H9 (cell line): ENCODE measurements at regions not wholly inside any gene's neighbourhood (a gene's known extent, or its start where the extent isn't known, plus 50 kb on each side); places are given as distances from the start of the nearest gene placed in this dataset.

Source experiments
- DNase-seq: peaks from one replicate; pipeline ENCODE4 v3.0.0-alpha.2; 2017
- H2AFZ ChIP-seq: one replicate; pipeline ENCODE4 v1.6.1; 2013; ENCODE audit warnings: mild to moderate bottlenecking, low read length, control low read depth, moderate library complexity
- H2AK5ac ChIP-seq: 2 replicates; pipeline ENCODE4 v1.6.1; 2013; ENCODE audit warnings: low read length, control low read depth, mixed read lengths; ENCODE audit not compliant: insufficient read length
- H2BK120ac ChIP-seq: one replicate; pipeline ENCODE4 v1.6.1; 2013; ENCODE audit warnings: low read depth, mild to moderate bottlenecking, low read length, control low read depth, inconsistent platforms; ENCODE audit not compliant: poor library complexity, severe bottlenecking
- H2BK12ac ChIP-seq: 2 replicates; pipeline ENCODE4 v1.6.1; 2013; ENCODE audit warnings: low read length, control low read depth, mixed read lengths, low read depth; ENCODE audit not compliant: insufficient read length
- H2BK15ac ChIP-seq: 2 replicates; pipeline ENCODE4 v1.6.1; 2013; ENCODE audit warnings: low read depth, low read length, control low read depth
- H2BK20ac ChIP-seq: one replicate; pipeline ENCODE4 v1.6.1; 2013; ENCODE audit warnings: low read depth, mild to moderate bottlenecking, low read length, control low read depth, inconsistent platforms; ENCODE audit not compliant: poor library complexity, severe bottlenecking
- H2BK5ac ChIP-seq: 2 replicates; pipeline ENCODE4 v1.6.1; 2013; ENCODE audit warnings: low read length, control low read depth, mixed read lengths; ENCODE audit not compliant: insufficient read length
- H3K14ac ChIP-seq: 2 replicates; pipeline ENCODE4 v1.6.1; 2013; ENCODE audit warnings: low read length, control low read depth; ENCODE audit not compliant: insufficient read depth
- H3K18ac ChIP-seq: 2 replicates; pipeline ENCODE4 v1.6.1; 2013; ENCODE audit warnings: low read depth, mild to moderate bottlenecking, mixed read lengths, low read length, control low read depth; ENCODE audit not compliant: insufficient read length
- H3K23ac ChIP-seq: 2 replicates; pipeline ENCODE4 v1.6.1; 2013; ENCODE audit warnings: low read length, control low read depth, mixed read lengths, low read depth; ENCODE audit not compliant: insufficient read length
- H3K23me2 ChIP-seq: 2 replicates; pipeline ENCODE4 v1.6.1; 2013; ENCODE audit warnings: low read depth, mild to moderate bottlenecking, mixed read lengths, low read length, control low read depth; ENCODE audit not compliant: insufficient read length, poor library complexity, severe bottlenecking
- H3K27ac ChIP-seq: 2 replicates; pipeline ENCODE4 v1.5.1; 2013; ENCODE audit warnings: low read length, control low read depth, mixed read lengths, low read depth; ENCODE audit not compliant: insufficient read length
- H3K27me3 ChIP-seq: 2 replicates; pipeline ENCODE4 v1.6.1; 2013; ENCODE audit warnings: low read length, control low read depth, inconsistent platforms; ENCODE audit not compliant: insufficient read depth
- H3K4ac ChIP-seq: 2 replicates; pipeline ENCODE4 v1.6.1; 2013; ENCODE audit warnings: low read depth, mild to moderate bottlenecking, control low read depth, inconsistent platforms, low read length, moderate library complexity
- H3K4me1 ChIP-seq: 2 replicates; pipeline ENCODE4 v1.6.1; 2013; ENCODE audit warnings: low read length, control low read depth, inconsistent platforms; ENCODE audit not compliant: insufficient read depth
- H3K4me2 ChIP-seq: 2 replicates; pipeline ENCODE4 v1.6.1; 2013; ENCODE audit warnings: low read length, control low read depth, mixed read lengths; ENCODE audit not compliant: insufficient read length, insufficient read depth
- H3K56ac ChIP-seq: 2 replicates; pipeline ENCODE4 v1.6.1; 2013; ENCODE audit warnings: low read depth, mild to moderate bottlenecking, mixed read lengths, low read length, control low read depth; ENCODE audit not compliant: insufficient read length
- H3K79me1 ChIP-seq: 2 replicates; pipeline ENCODE4 v1.6.1; 2013; ENCODE audit warnings: low read depth, mild to moderate bottlenecking, moderate library complexity, low read length, control low read depth, inconsistent platforms; ENCODE audit not compliant: insufficient read depth, poor library complexity, severe bottlenecking
- H3K79me2 ChIP-seq: 2 replicates; pipeline ENCODE4 v1.6.1; 2013; ENCODE audit warnings: low read length, control low read depth, inconsistent platforms; ENCODE audit not compliant: insufficient read depth
- H3K9ac ChIP-seq: 2 replicates; pipeline ENCODE4 v1.6.1; 2013; ENCODE audit warnings: low read length, control low read depth, mixed read lengths; ENCODE audit not compliant: insufficient read length; ENCODE audit errors: extremely low read depth
- H3K9me3 ChIP-seq: one replicate; pipeline ENCODE4 v1.6.1; 2013; ENCODE audit warnings: low read depth, low read length, inconsistent platforms; ENCODE audit not compliant: control insufficient read depth
- H3T11ph ChIP-seq: one replicate; pipeline ENCODE4 v1.6.1; 2013; ENCODE audit warnings: mild to moderate bottlenecking, low read length, control low read depth, inconsistent platforms
- H4K20me1 ChIP-seq: one replicate; pipeline ENCODE4 v1.6.1; 2013; ENCODE audit not compliant: control insufficient read depth, insufficient read length, insufficient read depth
- H4K5ac ChIP-seq: 2 replicates; pipeline ENCODE4 v1.6.1; 2013; ENCODE audit warnings: low read depth, mild to moderate bottlenecking, mixed read lengths, low read length, control low read depth; ENCODE audit not compliant: insufficient read length
- H4K8ac ChIP-seq: replicated peaks from 2 replicates; pipeline ENCODE4 v1.6.1; 2013; ENCODE audit warnings: low read length, control low read depth, mixed read lengths, low read depth; ENCODE audit not compliant: insufficient read length
- H4K91ac ChIP-seq: 2 replicates; pipeline ENCODE4 v1.6.1; 2013; ENCODE audit warnings: low read depth, mild to moderate bottlenecking, moderate library complexity, mixed read lengths, low read length, control low read depth; ENCODE audit not compliant: insufficient read length
- H3K27ac Mint-ChIP-seq, 3 experiments: 2 replicates in 2 of 3; 3 replicates in 1 of 3; pipeline ENCODE4 v1.8.0; 2020 to 2021; ENCODE audit warnings: mixed read lengths in 3 of 3, mild to moderate bottlenecking in 1 of 3, moderate library complexity in 1 of 3
- H3K27me3 Mint-ChIP-seq: 2 replicates; pipeline ENCODE4 v1.8.0; 2021; ENCODE audit warnings: low read depth, mild to moderate bottlenecking, moderate library complexity, mixed read lengths
- H3K36me3 Mint-ChIP-seq, 3 experiments: 2 replicates in 2 of 3; 3 replicates in 1 of 3; pipeline ENCODE4 v1.8.0; 2020 to 2021; ENCODE audit warnings: low read depth in 3 of 3, mixed read lengths in 3 of 3; ENCODE audit not compliant: insufficient read depth in 1 of 3
- H3K4me1 Mint-ChIP-seq, 2 experiments: 2 replicates each; pipeline ENCODE4 v1.8.0; 2020; ENCODE audit warnings: mixed read lengths in 2 of 2
- H3K4me3 Mint-ChIP-seq, 2 experiments: 2 replicates in 1 of 2; 3 replicates in 1 of 2; pipeline ENCODE4 v1.8.0; 2020 to 2021; ENCODE audit warnings: mild to moderate bottlenecking in 2 of 2, mixed read lengths in 2 of 2, moderate library complexity in 1 of 2
- H3K9me3 Mint-ChIP-seq, 2 experiments: 2 replicates in 1 of 2; 3 replicates in 1 of 2; pipeline ENCODE4 v1.8.0; 2020; ENCODE audit warnings: mild to moderate bottlenecking in 2 of 2, mixed read lengths in 2 of 2, moderate library complexity in 1 of 2
- WGBS: extraction: QIAGEN DNeasy Blood & Tissue Kit; methylation state at CpG from one replicate; pipeline ENCODE4 v1.1.7; 2013; ENCODE audit warnings: missing lambda C conversion rate, low lambda C conversion rate, mixed read lengths; ENCODE audit not compliant: insufficient read length; ENCODE audit errors: extremely low coverage; 5-methylcytosine and 5-hydroxymethylcytosine counted together
- TF ChIP-seq, protein P1 (sequence below): fragments of 200-600 bp; sonication (generic); conservative IDR thresholded peaks from 3 replicates; pipeline ENCODE4 v1.8.0; 2021; ENCODE audit warnings: antibody characterized with exemption, mild to moderate bottlenecking

DNA sequence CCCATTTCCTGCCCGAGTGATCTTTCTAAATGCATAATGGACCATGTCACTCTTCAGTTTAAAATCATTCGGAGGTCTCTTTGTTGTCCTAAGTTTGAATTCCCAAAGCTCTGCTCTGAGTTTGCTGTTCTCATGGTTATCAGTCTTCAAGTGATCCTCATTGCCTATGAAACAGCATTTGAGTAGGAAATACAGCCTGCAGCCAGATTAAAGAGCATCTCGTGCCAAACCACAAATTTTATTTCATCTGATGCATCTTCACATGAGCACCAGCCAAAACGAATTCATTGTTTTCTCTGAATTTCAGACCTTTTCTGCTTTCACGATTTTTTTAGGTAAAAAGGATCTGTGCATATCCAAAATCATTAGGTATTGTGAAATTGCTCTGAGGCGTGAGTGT lies 299.6 kb downstream of the TDRD3 start:
- Histone ChIP-seq H2AK5ac (no peak overlapping the region), H3K79me2 (no peaks in the 10 kb centered on the region), H3K4ac (no peak overlapping the region), H2BK15ac (no peak overlapping the region), H3K79me1 (no peaks in the 10 kb centered on the region), H4K5ac (no peak overlapping the region), H2BK120ac (no peak overlapping the region), H3K27me3 (no peaks in the 10 kb centered on the region), H2BK20ac (no peak overlapping the region), H3K14ac (no peak overlapping the region), H4K91ac (no peak overlapping the region), H3K4me2 (no peak overlapping the region), H3K56ac (no peak overlapping the region), H2BK5ac (no peak overlapping the region), H4K8ac (no peak overlapping the region), H3K9ac (no peak overlapping the region), H3K27ac (no peak overlapping the region), H2BK12ac (no peak overlapping the region), H4K20me1 (no peaks in the 10 kb centered on the region), H3K23me2 (no peaks in the 10 kb centered on the region), H3K23ac (no peak overlapping the region), H3K9me3 (no peaks in the 10 kb centered on the region), H3T11ph (no peak overlapping the region), H2AFZ (no peak overlapping the region), H3K18ac (no peak overlapping the region), H3K4me1 (no peaks in the 10 kb centered on the region; the same call in 1 of the 2 replicates)
- Mint-ChIP-seq H3K27ac (peak overlapping the region in 1 of 3 experiments; percentile 6; a peak in 1 of 7 replicates), H3K4me1 (peaks cover 15 to 21% of the 10 kb centered on the region in 2 experiments), H3K27me3 (no peaks in the 10 kb centered on the region), H3K36me3 (no peaks in the 10 kb centered on the region), H3K4me3 (no peak overlapping the region), H3K9me3 (no peaks in the 10 kb centered on the region; a peak in 1 of 5 replicates)
- no peak for DNase-seq
- TF ChIP-seq, protein P1, sequence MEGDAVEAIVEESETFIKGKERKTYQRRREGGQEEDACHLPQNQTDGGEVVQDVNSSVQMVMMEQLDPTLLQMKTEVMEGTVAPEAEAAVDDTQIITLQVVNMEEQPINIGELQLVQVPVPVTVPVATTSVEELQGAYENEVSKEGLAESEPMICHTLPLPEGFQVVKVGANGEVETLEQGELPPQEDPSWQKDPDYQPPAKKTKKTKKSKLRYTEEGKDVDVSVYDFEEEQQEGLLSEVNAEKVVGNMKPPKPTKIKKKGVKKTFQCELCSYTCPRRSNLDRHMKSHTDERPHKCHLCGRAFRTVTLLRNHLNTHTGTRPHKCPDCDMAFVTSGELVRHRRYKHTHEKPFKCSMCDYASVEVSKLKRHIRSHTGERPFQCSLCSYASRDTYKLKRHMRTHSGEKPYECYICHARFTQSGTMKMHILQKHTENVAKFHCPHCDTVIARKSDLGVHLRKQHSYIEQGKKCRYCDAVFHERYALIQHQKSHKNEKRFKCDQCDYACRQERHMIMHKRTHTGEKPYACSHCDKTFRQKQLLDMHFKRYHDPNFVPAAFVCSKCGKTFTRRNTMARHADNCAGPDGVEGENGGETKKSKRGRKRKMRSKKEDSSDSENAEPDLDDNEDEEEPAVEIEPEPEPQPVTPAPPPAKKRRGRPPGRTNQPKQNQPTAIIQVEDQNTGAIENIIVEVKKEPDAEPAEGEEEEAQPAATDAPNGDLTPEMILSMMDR: no peak
- WGBS: no CpG with 5 or more reads among the region's 6 CpGs
